Transverse colon (tissue), 4 donors: ENCODE measurements at regions not wholly inside any gene's neighbourhood (a gene's known extent, or its start where the extent isn't known, plus 50 kb on each side); places are given as distances from the start of the nearest gene placed in this dataset.

Experiments used
- DNase-seq: peaks from one replicate; pipeline ENCODE4 v3.0.0-alpha.2; 2019
- H3K27ac ChIP-seq, 4 donors: fragments of 200-600 bp; sonication (generic); 2 replicates each; pipeline ENCODE4 v1.5.1; 2016 to 2018; ENCODE audit warnings: inconsistent platforms in 4 of 4
- H3K27me3 ChIP-seq: fragments of 200-600 bp; sonication (generic); 2 replicates; pipeline ENCODE4 v1.5.1; 2017; ENCODE audit warnings: inconsistent platforms
- H3K36me3 ChIP-seq, 4 donors: fragments of 200-600 bp; sonication (generic); 2 replicates each; pipeline ENCODE4 v1.5.1; 2017 to 2019; ENCODE audit warnings: inconsistent platforms in 4 of 4
- H3K4me1 ChIP-seq, 4 donors: fragments of 200-600 bp; sonication (generic); 2 replicates each; pipeline ENCODE4 v1.5.1; 2017 to 2020; ENCODE audit warnings: inconsistent platforms in 4 of 4
- H3K4me3 ChIP-seq, 4 donors: fragments of 200-600 bp; sonication (generic); 1 replicate in 1 of 4; 2 replicates in 3 of 4; pipeline versions ENCODE4 v1.5.1 to v1.6.1; 2017 to 2019; ENCODE audit warnings: inconsistent platforms in 4 of 4
- H3K9me3 ChIP-seq, 2 donors: fragments of 200-600 bp; sonication (generic); 2 replicates each; pipeline ENCODE4 v1.5.1; 2017 to 2019; ENCODE audit warnings: inconsistent platforms in 2 of 2
- EP300 ChIP-seq: sonication (generic); formaldehyde crosslinking; IDR thresholded peaks from one replicate; pipeline ENCODE4 v1.6.1; 2017; ENCODE audit warnings: antibody characterized with exemption, low read depth
- POLR2A ChIP-seq: fragments of 450-650 bp; IDR thresholded peaks from one replicate; pipeline ENCODE4 v1.6.1; 2016; ENCODE audit warnings: antibody characterized with exemption, mild to moderate bottlenecking, moderate library complexity
- POLR2AphosphoS5 ChIP-seq, 3 donors: sonication (generic); formaldehyde crosslinking; IDR thresholded peaks; one replicate each; pipeline ENCODE4 v1.6.1; 2016; ENCODE audit warnings: antibody characterized with exemption in 3 of 3
- WGBS, 2 donors: methylation state at CpG; one replicate each; pipeline ENCODE4 v1.1.5; 2018; ENCODE audit warnings: low coverage in 1 of 2; 5-methylcytosine and 5-hydroxymethylcytosine counted together
- in situ Hi-C, 4 donors: fragments of 200-750 bp; cut with MboI; loops; one replicate each; pipeline versions ENCODE4 v1.15.0 to v1.15.1; 2017; ENCODE audit warnings: low sequenced_read_pairs in 3 of 4, low pct_ligation_motif_present in 1 of 4, low pct_unique_long_range_greater_than_20kb in 1 of 4
- intact Hi-C: fragments of 100-400 bp; cut with DNase I; formaldehyde crosslinking; loops from one replicate; pipeline ENCODE4 v1.15.1; 2023; ENCODE audit warnings: low total_unique reads
- small RNA-seq, 4 donors: library from RNA; depleted of rRNA; stranded (forward); fragments of <200 nt; gene quantifications; one replicate each; pipeline ENCODE3, GENCODE V24; 2016
- TF ChIP-seq, protein P1 (sequence below), 5 experiments: fragments of 200-600 bp in 3 of 5; fragments of 450-650 bp in 2 of 5; sonication (generic) in 3 of 5; IDR thresholded peaks; 1 replicate in 2 of 5; 2 replicates in 3 of 5; pipeline ENCODE4 v1.5.1; 2016 to 2017; ENCODE audit warnings: antibody characterized with exemption in 5 of 5, inconsistent platforms in 3 of 5, mild to moderate bottlenecking in 2 of 5, moderate library complexity in 1 of 5

GRCh38 chr4:124596816-124597215 lies 115.7 kb downstream of the ANKRD50 start:
- intact Hi-C loops: no loop called here
- in situ Hi-C loops: no loop called here
- no peak for DNase-seq
- Histone ChIP-seq H3K4me3 (no peak overlapping the region), H3K36me3 (no peaks in the 10 kb centered on the region), H3K9me3 (no peaks in the 10 kb centered on the region), H3K4me1 (no peaks in the 10 kb centered on the region), H3K27me3 (no peaks in the 10 kb centered on the region), H3K27ac (no peak overlapping the region)
- no peak for TF ChIP-seq POLR2AphosphoS5 (IDR thresholded peaks at IDR 0.05)
- no peak for TF ChIP-seq POLR2A
- TF ChIP-seq, protein P1, sequence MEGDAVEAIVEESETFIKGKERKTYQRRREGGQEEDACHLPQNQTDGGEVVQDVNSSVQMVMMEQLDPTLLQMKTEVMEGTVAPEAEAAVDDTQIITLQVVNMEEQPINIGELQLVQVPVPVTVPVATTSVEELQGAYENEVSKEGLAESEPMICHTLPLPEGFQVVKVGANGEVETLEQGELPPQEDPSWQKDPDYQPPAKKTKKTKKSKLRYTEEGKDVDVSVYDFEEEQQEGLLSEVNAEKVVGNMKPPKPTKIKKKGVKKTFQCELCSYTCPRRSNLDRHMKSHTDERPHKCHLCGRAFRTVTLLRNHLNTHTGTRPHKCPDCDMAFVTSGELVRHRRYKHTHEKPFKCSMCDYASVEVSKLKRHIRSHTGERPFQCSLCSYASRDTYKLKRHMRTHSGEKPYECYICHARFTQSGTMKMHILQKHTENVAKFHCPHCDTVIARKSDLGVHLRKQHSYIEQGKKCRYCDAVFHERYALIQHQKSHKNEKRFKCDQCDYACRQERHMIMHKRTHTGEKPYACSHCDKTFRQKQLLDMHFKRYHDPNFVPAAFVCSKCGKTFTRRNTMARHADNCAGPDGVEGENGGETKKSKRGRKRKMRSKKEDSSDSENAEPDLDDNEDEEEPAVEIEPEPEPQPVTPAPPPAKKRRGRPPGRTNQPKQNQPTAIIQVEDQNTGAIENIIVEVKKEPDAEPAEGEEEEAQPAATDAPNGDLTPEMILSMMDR (IDR thresholded peaks at IDR 0.05): no peak
- no peak for TF ChIP-seq EP300
- WGBS, 2 donors: 45 to 52% methylated on average over 4 of the region's 4 CpGs

- no peaks in the 10 kb centered on the region for H3K4me1 ChIP-seq
- no peak overlapping the region for H3K4me3 ChIP-seq
- no peak for DNase-seq
- TF ChIP-seq, protein P1 (IDR thresholded peaks at IDR 0.05): no peak
- no peak for TF ChIP-seq POLR2AphosphoS5 (IDR thresholded peaks at IDR 0.05)
- no peak for TF ChIP-seq POLR2A
- no peak for TF ChIP-seq EP300
- H3K36me3 ChIP-seq: no peaks in the 10 kb centered on the region
- H3K27me3 ChIP-seq: no peaks in the 10 kb centered on the region
- in situ Hi-C loops: no loop called here
- intact Hi-C loops: no loop called here
- WGBS, 2 donors: 69 to 83% methylated on average over 2 of the region's 2 CpGs
- H3K9me3 ChIP-seq: no peaks in the 10 kb centered on the region
- no peak overlapping the region for H3K27ac ChIP-seq
Observed at GRCh38 chr4:124610211-124610610, 102.3 kb downstream of the ANKRD50 start.

Small RNA genes lying in the stretch of these regions (small RNA-seq; reads per million reads assigned to genes)
- gene AC093767.1: 0 reads per million in 4 donors
